MM.1S (cell line): ENCODE measurements at regions not wholly inside any gene's neighbourhood (a gene's known extent, or its start where the extent isn't known, plus 50 kb on each side); places are given as distances from the start of the nearest gene placed in this dataset.

Experiments
- EZH2 ChIP-seq: fragments of 300-600 bp; sonication (generic); optimal IDR thresholded peaks from 2 replicates; pipeline ENCODE3; 2017; ENCODE audit warnings: low read depth, mild to moderate bottlenecking, antibody characterized with exemption, low read length, mixed read lengths
- TF ChIP-seq, protein P1 (sequence below): fragments of 300-600 bp; sonication (generic); IDR thresholded peaks from 2 replicates; pipeline ENCODE4 v1.5.1; 2016; ENCODE audit warnings: antibody characterized with exemption, low read length, mixed read lengths

GRCh38 chr3:139293665-139294023 is 50.2 kb upstream of the MRPS22 start:
- TF ChIP-seq, protein P1, sequence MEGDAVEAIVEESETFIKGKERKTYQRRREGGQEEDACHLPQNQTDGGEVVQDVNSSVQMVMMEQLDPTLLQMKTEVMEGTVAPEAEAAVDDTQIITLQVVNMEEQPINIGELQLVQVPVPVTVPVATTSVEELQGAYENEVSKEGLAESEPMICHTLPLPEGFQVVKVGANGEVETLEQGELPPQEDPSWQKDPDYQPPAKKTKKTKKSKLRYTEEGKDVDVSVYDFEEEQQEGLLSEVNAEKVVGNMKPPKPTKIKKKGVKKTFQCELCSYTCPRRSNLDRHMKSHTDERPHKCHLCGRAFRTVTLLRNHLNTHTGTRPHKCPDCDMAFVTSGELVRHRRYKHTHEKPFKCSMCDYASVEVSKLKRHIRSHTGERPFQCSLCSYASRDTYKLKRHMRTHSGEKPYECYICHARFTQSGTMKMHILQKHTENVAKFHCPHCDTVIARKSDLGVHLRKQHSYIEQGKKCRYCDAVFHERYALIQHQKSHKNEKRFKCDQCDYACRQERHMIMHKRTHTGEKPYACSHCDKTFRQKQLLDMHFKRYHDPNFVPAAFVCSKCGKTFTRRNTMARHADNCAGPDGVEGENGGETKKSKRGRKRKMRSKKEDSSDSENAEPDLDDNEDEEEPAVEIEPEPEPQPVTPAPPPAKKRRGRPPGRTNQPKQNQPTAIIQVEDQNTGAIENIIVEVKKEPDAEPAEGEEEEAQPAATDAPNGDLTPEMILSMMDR: no peak
- TF ChIP-seq EZH2: no peak
